HPDE6-E6E7 (cell line): ENCODE measurements at regions not wholly inside any gene's neighbourhood (a gene's known extent, or its start where the extent isn't known, plus 50 kb on each side); places are given as distances from the start of the nearest gene placed in this dataset.

Experiments used
- DNase-seq: peaks from one replicate; pipeline ENCODE4 v3.0.0; 2011; ENCODE audit warnings: missing footprints; ENCODE audit errors: extremely low spot score

- no peak for DNase-seq
Measured at GRCh38 chr5:101935086-101935485, 361.0 kb downstream of the SLCO4C1 start.

DNA sequence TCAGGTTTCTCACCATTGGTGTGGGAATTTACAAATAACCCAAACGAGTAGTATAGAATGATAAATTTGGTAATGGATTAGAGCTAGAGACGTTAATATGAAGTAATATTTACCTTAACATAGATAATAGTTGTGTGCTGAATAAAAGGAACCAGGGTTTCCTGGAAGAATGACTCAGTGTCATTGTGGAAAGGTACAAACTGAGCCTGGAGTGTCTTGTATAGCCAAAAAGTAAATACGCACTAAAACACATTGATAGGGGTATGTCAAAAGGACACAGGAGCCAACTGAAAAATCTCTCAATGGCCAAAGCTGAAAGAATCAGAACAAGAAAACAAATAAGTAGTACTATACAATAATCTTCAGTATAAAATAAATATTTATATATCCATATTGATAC, 363.5 kb downstream of the SLCO4C1 start:
- no peak for DNase-seq

DNA sequence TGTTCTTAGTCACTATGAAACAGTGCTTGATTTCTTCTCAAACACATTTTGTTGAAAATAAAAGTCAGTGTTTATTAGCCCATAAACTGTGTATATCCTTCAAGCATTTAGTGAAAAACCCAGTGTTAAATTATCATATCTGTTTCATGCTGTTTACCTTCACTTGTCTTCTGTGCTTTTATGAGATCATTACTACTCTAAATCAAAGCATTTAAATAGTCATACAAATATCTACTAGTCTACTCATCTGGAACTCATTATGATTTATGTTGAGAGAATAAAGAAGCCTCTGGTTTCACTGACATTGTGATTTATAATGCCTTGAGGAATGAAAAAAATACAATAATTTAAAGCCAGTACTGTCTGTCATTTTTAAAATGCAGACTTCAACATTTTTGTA, 366.5 kb downstream of the SLCO4C1 start:
- no peak for DNase-seq

GRCh38 chr5:101917166-101917565, 378.9 kb downstream of the SLCO4C1 start:
- no peak for DNase-seq

GRCh38 chr5:101915554-101915953, 380.5 kb downstream of the SLCO4C1 start:
- DNase-seq: no peak

DNA sequence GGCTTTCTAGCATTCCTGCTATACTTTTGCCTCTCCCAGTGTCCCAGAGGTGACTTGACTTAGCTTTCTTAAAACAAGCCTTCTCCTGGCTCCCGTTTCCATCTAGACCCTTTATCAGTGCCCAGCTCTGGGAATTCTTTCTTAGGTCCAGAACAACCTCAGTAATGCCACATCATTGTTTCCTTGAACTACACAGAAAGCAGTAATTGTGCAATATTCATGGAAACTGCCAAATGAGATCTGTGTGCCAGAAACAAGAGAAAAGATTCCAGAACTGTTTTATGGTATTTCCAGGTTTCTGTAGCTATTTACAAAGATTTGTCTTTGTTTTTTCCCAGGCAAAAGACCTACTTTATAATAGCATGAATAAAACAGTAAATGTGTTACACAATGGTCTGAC, 391.3 kb downstream of the SLCO4C1 start:
- no peak for DNase-seq

GRCh38 chr5:101897914-101898313, 398.2 kb downstream of the SLCO4C1 start:
- no peak for DNase-seq

DNA sequence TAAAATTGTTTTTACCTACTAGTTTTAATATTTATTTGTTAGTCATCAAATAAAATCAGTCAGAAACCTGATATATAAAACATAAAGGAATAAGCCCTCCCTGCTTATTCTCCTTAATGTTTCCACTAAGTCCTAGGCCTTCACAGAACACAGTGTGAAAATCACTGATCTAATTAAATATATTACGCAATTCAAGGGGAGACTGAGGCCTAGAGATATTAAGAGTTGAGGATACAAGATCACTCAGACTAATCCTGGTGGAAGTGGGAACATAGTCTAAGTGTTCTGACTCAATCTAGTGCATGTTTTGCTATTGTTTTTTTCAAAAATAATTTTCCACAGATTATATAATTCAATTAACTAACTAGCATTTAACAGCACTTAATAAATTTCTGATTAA, 401.1 kb downstream of the SLCO4C1 start:
- DNase-seq: no peak

GRCh38 chr5:101878190-101878589, 417.9 kb downstream of the SLCO4C1 start:
- no peak for DNase-seq

DNA sequence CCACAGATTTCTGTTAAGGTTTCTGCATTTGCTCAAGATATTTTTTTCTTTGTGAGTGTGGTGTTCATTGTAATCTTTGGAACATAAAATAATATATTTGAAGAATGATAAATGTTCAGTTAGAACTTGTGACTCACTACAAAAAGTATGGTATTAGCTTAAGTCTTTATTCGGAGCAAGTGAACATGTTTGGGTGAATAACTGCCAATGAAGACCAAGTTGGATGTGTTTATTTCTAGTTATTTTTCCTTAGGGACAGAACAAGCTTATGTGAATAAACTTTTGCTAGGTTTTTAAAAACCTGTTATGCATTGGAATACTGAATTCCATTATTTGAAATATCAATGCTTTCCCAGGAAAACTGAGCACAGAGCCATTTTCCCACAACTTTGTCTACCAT, 418.6 kb downstream of the SLCO4C1 start:
- no peak for DNase-seq

- DNase-seq: no peak
Measured at GRCh38 chr5:101866473-101866872, 429.6 kb downstream of the SLCO4C1 start.

DNA sequence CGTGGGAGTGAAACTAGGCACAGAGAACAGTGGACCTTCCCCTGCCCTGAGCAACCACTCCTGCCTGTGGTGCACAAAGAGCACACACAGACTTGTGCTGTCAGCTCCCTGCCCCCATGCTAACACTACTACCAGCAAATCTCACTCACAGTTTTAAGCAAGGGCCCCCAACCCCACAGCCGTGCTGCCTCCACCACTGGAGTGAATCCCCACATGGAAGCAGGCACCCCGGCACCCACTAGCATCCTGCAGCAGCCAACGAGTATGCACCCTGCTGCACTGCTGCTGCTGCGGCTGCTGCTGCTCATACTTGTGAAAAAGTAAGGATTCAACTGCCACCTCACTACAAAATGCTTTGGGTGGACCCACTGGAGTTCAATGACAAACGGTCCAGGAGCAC, 435.5 kb downstream of the SLCO4C1 start:
- DNase-seq: no peak

DNA sequence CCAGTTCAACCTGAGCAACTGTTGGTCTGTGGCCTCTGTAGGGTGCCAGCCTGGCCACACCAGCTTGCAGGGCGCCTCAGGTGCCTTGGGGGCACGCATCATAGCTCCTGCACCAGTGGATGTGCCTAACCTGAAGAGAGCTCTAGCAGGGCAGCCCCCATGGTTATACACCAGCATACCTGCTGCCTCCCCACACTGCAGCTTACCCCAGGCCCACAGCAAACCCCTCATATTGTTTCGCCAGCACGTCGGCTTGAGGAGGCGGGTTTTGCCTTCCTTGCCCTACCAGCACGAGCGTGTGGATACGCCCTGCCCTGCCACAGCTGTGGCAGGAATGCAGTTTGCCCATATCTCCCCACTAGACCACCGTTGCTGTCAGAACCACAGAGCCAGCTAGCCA, 435.9 kb downstream of the SLCO4C1 start:
- no peak for DNase-seq

- no peak for DNase-seq
Measured at GRCh38 chr5:101846496-101846895, 449.6 kb downstream of the SLCO4C1 start.

DNA sequence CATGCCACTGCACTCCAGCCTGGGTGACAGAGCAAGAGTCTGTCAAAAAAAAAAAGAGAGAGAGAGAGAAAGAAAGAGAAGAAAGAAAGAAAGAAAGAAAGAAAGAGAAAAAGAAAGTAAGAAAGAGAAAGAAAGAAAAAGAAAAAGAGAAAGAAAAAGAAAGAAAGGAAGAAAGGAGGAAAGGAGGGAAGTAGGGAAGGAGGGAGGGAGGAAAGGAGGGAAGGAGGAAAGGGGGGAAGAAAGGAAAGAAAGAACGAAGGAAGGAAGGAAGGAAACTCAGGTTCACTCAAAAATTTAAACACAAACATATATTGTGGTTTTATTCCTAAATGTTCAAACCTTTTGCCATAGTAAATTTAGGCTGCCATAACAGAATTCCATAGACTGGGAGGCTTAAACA, 453.0 kb downstream of the SLCO4C1 start:
- no peak for DNase-seq

GRCh38 chr5:101838435-101838834, 457.6 kb downstream of the SLCO4C1 start:
- DNase-seq: no peak

DNA sequence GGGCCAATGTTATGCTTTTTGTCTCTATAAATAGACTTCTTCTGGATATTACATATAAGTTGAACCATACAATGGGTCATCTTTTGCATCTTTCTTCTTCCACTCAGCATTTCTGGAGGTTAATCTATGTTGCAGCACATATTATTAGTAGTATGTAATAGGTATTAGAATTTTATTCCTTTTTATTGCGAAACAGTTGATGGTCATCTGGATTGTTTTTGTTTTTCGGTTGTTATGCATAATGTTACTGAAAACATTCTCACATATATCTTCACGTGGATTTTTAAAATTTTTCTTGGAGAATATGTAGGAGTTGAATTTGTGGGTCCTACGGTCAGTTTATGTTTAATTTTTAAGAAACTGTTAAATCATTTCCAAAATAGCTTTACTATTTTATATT, 466.8 kb downstream of the SLCO4C1 start:
- DNase-seq: no peak

GRCh38 chr5:101811466-101811865, 484.6 kb downstream of the SLCO4C1 start:
- no peak for DNase-seq

DNA sequence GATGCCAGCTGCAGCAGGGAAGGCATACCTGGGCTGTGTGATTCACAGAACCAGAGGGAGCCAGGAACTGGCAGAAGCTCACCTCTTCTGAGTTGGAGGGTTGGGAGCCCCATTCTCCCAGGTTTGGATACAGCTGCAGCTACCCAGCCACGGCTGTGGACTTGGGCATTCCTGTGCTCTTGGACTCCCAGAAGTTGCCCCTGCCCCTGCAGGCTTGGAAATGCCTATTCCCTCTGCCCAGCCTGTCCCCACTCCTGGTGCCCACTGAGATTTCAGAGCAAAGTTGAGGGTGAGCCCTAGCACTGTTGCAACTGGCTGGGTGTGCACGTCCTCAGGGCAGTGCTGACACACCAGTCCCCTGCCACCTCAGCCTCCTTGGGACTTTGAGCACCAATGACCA, 489.7 kb downstream of the SLCO4C1 start:
- DNase-seq: no peak

- no peak for DNase-seq
Measured at GRCh38 chr5:101796427-101796826, 499.7 kb downstream of the SLCO4C1 start.

DNA sequence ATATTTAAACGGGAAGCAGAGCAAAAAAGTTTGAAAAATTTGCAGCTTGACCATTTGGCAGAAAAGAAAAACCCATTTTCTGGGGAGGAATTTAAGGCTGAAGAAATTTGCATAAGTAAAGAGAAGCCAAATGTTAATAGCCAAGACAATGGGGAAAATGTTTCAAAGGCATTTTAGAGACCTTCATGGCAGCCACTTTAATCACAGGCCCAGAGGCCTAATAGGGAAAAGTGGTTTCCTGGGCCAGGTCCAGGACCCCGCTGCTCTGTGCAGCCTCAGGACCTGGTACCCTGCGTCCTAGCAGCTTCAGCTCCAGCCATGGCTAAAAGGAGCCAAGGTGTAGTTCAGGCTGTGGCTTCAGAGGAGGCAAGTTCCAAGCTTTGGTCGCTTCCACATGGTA, 507.3 kb downstream of the SLCO4C1 start:
- DNase-seq: no peak

- DNase-seq: no peak
Measured at GRCh38 chr5:101785090-101785489, 511.0 kb downstream of the SLCO4C1 start.

- DNase-seq: no peak
Measured at GRCh38 chr5:101783241-101784013, 512.7 kb downstream of the SLCO4C1 start.
